GM19455 (cell line): ENCODE measurements at regions not wholly inside any gene's neighbourhood (a gene's known extent, or its start where the extent isn't known, plus 50 kb on each side); places are given as distances from the start of the nearest gene placed in this dataset.

ENCODE experiments used
- ATAC-seq: cut with Tn5 transposase; IDR thresholded peaks from one replicate; pipeline ENCODE4 v1.9.1; 2021; ENCODE audit not compliant: unreplicated experiment

DNA sequence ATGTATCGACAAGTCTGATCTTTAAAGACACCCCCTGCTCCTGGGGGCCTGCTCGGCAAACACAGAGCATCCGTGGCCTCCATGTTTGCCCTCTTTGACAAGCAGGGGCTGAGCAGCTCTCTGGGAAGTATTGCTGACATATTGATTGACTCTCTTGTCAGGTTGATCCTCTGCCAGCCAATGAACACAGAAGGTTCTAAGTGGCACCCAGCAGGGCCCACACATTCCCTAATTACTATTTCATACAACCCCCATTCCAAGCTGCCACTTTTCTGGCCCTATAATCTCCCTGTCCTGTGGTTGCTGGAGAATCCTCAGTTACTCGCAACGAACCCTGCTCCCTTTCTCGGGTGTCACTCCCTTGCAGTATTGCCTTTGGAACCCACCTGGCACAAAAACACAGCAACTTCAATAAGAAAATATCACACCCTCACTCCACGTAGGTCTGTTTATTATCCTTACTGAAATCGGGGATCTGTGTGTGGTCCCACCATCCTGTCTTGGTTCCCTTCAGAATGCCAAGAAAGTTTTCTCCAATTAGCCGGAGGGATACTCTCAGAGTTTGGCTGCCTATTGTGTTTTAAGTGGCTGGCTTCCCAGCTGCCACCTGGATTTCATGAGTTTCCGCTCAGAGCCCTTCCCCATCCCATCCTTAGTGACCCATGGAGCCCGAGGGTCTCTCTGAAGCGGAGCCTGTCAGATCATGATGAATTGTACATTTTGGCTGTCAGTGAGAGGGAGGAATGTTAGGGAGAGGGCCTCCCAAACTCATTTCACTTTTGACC lies 249.0 kb upstream of the WWC1 start:
- ATAC-seq, result no peak

DNA sequence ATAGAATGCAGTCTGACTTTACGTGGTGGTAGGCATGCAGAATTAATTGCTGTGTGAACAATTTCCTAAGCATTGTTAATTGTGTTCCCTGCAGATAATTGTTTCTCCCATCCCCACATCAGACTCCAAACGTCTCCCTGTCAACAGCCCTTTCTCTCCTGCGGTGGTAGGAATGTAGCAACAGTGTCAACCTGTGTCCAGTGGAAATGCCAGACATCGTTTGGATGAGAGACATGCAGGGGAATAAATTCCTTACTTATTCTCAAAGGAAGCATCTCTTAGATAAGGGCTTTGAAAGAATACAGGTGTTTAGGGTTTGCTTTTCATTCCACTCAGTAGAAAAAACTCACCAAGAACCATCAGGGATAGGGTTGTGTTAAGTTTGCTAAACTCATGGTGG lies 245.3 kb upstream of the WWC1 start:
- no peak for ATAC-seq

DNA sequence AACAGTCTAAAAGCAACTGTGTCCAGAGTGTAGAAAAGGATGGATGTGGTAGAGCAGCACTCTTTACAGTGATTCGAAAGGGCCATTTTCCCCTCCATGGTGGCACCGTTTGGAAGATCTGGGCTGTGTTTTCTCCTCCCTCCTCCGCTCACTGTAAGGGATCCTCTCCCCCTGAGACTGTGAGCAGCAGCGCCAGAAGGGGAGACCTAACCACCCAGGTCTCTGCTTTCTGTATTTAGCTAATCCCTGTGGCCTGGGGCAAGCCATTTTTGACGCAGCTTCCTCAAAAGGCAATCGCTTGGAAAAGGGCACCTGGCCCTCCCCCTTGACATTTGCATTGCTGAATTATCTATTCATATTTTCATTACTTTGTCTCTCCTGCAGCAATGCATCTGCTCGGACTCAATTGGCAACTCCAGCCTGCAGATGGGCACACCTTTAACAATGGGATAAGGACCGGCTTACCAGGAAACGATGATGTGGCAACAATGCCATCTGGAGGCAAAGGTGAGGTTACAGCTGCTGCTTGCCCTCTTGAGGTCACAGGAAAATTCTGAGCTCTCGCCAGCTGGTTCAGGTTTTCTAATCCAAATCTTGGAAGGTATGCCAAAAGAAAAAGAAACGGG lies 244.3 kb upstream of the WWC1 start:
- ATAC-seq, result no peak

GRCh38 chr5:168047669-168048111 lies 243.8 kb upstream of the WWC1 start:
- no peak for ATAC-seq

- ATAC-seq, result no peak
Observed at GRCh38 chr5:168048486-168048885, 243.0 kb upstream of the WWC1 start.

DNA sequence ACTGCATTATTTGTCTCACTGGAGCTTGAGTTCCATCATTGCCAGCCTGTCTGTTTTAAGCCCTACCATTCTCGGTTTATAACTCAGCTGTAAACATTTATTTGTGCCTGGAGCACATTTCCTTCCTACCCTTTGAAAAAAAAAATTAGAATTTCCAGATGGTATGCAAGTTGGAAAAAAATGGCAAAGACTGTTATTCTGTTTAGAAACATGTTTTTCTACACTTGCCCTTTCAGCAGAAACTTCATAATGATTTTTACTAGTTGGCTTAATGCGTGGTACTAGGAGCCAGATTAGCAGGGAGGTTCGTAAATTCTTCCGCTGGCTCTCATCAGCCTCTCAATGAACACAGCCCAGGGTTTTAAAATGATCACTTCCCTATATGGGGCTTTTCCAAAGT lies 238.8 kb upstream of the WWC1 start:
- ATAC-seq, result no peak

DNA sequence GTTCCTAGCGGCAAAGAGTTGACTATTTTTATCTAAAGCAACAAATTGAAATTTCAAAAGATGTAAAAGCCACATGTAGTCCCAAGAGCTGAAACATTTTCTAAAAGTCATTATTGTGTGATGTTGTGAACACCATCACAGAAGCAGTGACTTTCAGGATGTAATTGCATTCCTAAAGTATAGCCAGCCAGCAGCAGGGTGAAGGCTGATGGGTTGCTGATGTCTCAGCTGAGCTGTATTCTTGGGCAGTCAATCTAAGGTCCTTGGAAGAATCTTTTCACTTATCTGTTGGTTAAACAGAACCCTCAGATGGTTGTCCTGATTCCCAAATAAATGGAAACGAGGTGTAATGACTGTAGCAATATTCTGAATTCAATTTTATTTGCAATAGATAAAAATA lies 237.4 kb upstream of the WWC1 start:
- ATAC-seq, result no peak

- no peak for ATAC-seq
Observed at GRCh38 chr5:168055141-168055683, 236.2 kb upstream of the WWC1 start.

- no peak for ATAC-seq
Observed at GRCh38 chr5:168055961-168056360, 235.5 kb upstream of the WWC1 start.

GRCh38 chr5:168056499-168057182 lies 234.8 kb upstream of the WWC1 start:
- ATAC-seq, result no peak

DNA sequence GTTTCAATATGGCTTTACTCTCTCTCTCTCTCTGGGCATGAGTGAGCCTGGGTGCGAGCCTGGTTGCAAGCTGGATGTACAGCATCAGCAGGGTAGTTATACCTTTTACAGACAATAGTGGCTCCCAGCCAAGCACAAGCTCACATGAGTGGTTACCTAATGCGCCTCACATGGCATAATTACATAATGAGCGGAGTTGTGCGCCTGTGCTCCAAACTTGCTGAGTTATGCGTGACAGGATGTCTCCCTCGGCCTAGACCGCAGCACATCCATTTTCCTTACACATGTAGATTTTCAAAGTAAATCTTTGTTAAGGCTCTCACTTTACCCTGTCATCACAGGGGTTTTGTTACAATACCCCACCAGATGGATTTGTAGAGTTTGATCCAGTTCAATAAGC lies 233.5 kb upstream of the WWC1 start:
- no peak for ATAC-seq

- no peak for ATAC-seq
Observed at GRCh38 chr5:168059131-168059530, 232.3 kb upstream of the WWC1 start.

DNA sequence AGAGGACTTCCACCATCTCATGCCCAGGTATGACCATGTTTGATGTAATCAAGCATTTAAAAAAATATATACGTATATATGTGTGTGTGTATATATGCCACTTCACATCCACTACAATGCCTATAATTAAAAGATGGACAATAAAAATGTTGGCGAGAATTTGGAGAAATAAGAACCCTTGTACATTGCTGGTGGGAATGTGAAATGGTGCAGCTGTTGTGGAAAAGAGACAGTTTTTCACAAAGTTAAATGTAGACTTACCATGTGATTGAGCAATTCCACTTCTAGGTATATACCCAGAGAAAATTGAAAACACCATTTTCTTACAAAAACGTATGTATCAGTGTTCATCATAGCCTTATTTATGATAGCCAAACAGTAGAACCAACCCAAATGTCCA lies 229.2 kb upstream of the WWC1 start:
- ATAC-seq, result no peak

DNA sequence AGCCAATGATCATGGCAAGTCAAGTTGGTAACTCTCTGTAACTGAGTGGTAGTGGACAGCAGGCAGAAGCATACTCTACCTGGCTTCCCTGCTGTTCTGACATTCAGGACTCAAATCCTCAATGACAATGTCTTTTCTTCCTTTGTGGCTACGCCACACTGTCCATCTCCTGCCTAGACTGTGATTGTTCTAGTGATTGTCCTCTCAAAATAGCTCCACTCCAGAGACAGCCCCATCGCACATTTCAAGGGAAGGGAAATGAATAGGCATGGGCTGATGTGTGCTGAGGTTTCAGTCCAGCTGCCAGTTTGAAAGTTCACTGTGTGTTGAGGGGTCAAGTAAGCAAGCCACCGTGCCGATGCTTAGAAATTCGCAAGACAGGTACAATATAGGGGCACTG lies 227.0 kb upstream of the WWC1 start:
- no peak for ATAC-seq

DNA sequence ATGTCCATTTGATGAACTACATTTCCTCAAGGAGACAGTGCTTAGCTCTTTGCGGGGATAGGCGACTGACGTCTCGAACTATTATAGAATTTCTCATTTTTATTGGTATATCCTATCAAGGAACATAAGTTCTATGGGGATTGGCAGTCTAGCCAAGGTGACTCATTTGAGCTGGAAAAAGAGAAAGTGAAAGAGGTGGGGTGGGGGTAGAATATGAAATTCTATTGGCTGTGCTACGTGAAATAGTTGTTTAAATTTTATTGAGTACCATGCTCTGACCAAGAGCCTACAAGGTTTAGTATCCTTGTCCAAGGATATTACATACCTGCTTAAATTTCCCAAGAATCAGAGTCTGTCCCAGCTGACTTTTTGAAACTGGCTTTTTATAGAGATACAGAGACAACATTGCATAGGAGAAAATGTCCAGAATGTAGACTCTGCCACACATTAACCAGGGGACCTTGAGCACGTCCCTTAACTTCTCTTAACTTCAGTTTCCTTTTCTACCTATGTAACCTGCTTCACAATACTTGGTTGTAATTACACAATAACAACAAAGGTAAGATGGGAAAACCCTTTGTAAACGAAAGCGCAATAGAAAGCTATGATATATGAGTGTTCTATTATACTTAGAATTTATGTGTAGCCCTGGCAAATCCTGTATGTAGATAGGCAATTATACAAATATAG lies 226.4 kb upstream of the WWC1 start:
- ATAC-seq, result no peak

DNA sequence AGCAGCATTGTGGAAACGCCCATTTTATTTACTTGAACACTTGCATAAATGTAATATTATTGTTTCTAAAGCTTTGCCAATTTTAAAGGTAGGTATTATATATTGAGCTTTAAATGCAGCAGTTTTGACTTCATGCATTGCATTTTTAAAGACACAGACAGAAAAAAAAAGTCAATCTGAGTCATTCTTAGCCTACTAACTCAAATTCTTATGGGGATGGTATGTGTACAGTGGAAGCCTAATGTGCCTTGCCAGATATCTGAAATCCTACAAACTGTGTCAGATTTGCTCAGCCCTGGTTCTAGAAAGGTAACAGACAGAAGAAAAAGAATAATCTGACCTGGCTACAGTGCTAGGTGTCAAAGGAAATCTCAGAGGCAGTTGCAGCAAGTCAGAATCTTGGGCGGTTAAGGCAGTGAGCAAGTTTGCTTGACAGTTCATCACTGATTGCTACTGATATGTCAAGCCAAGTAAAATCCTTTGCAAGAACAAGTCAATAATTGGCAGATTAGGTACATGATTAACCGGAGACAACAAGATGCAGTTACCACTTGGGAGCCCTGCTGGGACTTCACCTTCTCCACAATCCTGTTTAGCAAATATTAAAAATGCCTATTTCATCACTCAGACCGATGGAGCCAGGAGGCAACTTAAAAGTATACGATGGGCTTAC lies 224.8 kb upstream of the WWC1 start:
- ATAC-seq, result no peak

DNA sequence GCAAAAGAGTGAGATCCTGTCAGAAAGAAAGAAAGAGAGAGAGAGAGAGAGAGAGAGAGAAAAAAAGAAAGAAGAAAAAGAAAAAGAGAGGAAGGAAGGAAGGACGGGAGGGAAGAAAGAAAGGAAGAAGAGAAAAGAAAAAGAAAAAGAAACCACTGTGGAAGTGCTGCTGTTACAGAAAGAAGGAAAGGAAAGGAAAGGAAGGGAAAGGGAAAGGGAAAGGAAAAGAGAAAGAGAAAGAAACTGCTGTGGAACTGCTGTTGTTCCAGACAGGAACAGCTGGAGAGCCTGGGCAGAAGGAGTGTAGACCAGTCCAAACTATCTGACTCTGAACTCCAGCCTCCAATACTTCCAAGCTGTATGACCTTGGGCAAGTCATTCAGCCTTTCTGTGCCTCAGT lies 220.7 kb upstream of the WWC1 start:
- ATAC-seq, result no peak

- no peak for ATAC-seq
Observed at GRCh38 chr5:168072665-168073064, 218.8 kb upstream of the WWC1 start.

DNA sequence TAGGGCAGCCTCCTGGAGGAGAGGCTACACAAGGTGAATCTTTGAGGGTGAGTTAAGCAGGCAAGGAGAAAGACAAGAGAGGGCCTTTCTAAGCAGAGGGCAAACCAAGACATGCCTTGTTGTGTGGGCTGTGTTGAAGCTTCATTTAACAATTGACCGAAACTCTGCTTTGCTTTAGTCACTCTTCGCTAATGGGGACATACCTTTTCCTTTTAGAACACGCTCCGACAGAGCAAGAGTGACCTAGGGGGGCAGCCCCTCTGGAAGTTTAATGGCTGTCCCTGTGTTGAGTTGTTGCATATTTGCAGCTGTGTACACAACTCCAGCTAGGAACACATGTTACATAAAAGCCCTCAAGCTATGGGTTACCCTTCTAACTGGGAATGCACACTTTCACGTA lies 218.1 kb upstream of the WWC1 start:
- ATAC-seq, result no peak

DNA sequence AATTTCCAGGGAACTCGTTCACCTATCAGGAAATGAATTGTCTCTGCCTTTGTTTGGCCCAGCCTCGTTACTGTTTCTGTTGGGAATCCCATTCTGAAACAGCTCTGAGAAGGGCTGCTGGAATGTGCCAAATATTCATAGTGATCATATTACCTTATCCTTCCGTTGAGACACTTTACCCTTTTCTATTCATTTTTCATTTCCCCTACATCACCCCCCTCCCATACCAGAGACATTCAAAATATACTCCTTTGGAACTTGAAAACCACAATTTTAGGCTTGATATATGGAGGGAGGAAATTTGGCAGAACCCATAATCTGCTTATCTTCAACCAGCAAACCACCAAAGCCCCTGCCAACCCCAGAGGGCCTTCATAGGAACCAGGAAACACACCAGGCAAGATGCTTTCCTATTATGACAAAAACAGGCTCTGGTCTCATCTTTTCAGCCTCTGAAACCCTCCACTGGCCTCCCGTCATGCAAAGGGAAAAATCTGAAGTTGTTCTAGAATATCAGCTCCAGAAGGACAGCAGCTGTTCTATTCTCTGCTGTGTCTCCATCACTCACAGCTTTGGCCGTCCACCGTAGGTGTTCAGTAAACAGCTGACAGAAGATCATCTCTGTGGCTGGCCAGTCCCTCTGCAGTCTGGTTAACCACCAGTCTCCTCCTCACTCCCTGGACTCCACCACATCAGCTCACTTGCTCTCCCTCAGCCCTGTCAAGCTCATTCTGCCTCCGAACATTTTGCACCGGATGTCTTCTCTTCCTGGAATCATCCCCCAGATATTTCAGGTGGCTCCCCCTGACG lies 217.2 kb upstream of the WWC1 start:
- ATAC-seq, result no peak
